RWPE2 (cell line): ENCODE measurements at regions not wholly inside any gene's neighbourhood (a gene's known extent, or its start where the extent isn't known, plus 50 kb on each side); places are given as distances from the start of the nearest gene placed in this dataset.

ENCODE experiments used
- ATAC-seq: fragments of 200-7000 bp; cut with Tn5 transposase; 3 replicates; pipeline ENCODE4 v1.9.1; 2021; ENCODE audit warnings: low read depth
- DNase-seq: peaks from one replicate; pipeline ENCODE4 v3.0.0-alpha.2; 2020; ENCODE audit warnings: low spot score
- H3K27ac ChIP-seq: fragments of 450-650 bp; 2 replicates; pipeline ENCODE4 v1.5.1; 2017; ENCODE audit warnings: mild to moderate bottlenecking; ENCODE audit not compliant: poor library complexity, severe bottlenecking
- H3K27me3 ChIP-seq: fragments of 250-450 bp; sonication (Bioruptor Pico); 2 replicates; pipeline ENCODE4 v1.5.1; 2021; ENCODE audit warnings: mild to moderate bottlenecking, moderate library complexity; ENCODE audit not compliant: insufficient read depth, poor library complexity, severe bottlenecking
- H3K36me3 ChIP-seq: fragments of 250-450 bp; sonication (Bioruptor Pico); 2 replicates; pipeline ENCODE4 v1.5.1; 2020; ENCODE audit warnings: low read depth, mild to moderate bottlenecking, moderate library complexity
- H3K4me1 ChIP-seq: fragments of 250-450 bp; sonication (Bioruptor Pico); 2 replicates; pipeline ENCODE4 v1.5.1; 2021; ENCODE audit warnings: mild to moderate bottlenecking, moderate library complexity; ENCODE audit not compliant: insufficient read depth, poor library complexity, severe bottlenecking
- H3K4me3 ChIP-seq: fragments of 250-450 bp; sonication (Bioruptor Pico); 2 replicates; pipeline ENCODE4 v1.5.1; 2021; ENCODE audit warnings: mild to moderate bottlenecking, moderate library complexity; ENCODE audit not compliant: severe bottlenecking
- H3K9me3 ChIP-seq: fragments of 250-450 bp; sonication (Bioruptor Pico); 2 replicates; pipeline ENCODE4 v1.5.1; 2021; ENCODE audit warnings: mild to moderate bottlenecking, moderate library complexity; ENCODE audit not compliant: severe bottlenecking
- TF ChIP-seq, protein P1 (sequence below): fragments of 450-650 bp; IDR thresholded peaks from one replicate; pipeline ENCODE4 v1.5.1; 2017; ENCODE audit warnings: mild to moderate bottlenecking, moderate library complexity; ENCODE audit not compliant: poor library complexity, severe bottlenecking

GRCh38 chr9:13001989-13002580, 227.3 kb downstream of the LURAP1L start:
- H3K36me3 ChIP-seq: no peaks in the 10 kb centered on the region
- no peaks in the 10 kb centered on the region for H3K27me3 ChIP-seq
- ATAC-seq (no peak; the same call in 2 of the 3 replicates), DNase-seq (no peak)
- TF ChIP-seq, protein P1, sequence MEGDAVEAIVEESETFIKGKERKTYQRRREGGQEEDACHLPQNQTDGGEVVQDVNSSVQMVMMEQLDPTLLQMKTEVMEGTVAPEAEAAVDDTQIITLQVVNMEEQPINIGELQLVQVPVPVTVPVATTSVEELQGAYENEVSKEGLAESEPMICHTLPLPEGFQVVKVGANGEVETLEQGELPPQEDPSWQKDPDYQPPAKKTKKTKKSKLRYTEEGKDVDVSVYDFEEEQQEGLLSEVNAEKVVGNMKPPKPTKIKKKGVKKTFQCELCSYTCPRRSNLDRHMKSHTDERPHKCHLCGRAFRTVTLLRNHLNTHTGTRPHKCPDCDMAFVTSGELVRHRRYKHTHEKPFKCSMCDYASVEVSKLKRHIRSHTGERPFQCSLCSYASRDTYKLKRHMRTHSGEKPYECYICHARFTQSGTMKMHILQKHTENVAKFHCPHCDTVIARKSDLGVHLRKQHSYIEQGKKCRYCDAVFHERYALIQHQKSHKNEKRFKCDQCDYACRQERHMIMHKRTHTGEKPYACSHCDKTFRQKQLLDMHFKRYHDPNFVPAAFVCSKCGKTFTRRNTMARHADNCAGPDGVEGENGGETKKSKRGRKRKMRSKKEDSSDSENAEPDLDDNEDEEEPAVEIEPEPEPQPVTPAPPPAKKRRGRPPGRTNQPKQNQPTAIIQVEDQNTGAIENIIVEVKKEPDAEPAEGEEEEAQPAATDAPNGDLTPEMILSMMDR: no peak
- no peaks in the 10 kb centered on the region for H3K9me3 ChIP-seq
- no peaks in the 10 kb centered on the region for H3K4me1 ChIP-seq
- H3K27ac ChIP-seq: no peak overlapping the region
- H3K4me3 ChIP-seq: no peak overlapping the region

DNA sequence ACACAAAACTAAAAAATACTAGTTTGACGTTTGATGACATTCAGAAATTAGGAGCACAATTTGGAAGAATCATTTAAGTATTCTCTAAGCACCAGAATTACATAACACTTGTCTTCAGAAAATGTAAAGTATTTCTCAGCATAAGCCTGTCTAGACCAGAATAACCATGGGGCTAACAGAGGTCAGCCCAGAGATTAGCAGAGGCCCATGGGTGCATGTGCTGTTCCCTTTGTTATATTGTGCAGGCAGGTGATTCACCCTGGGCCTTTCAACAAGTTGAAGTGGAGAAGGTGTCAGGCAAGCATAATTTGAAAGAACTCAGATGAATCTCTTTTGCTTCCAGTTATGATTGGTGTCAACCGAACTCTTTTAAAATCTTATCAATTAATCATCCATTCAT, 227.9 kb downstream of the LURAP1L start:
- no peak overlapping the region for H3K4me3 ChIP-seq
- H3K27me3 ChIP-seq: no peaks in the 10 kb centered on the region
- H3K4me1 ChIP-seq: no peaks in the 10 kb centered on the region
- ATAC-seq: no peak
- TF ChIP-seq, protein P1: no peak
- no peak overlapping the region for H3K27ac ChIP-seq
- no peaks in the 10 kb centered on the region for H3K36me3 ChIP-seq
- no peak for DNase-seq
- H3K9me3 ChIP-seq: no peaks in the 10 kb centered on the region

GRCh38 chr9:13009871-13010270, 235.1 kb downstream of the LURAP1L start:
- Histone ChIP-seq H3K27ac (no peak overlapping the region), H3K4me1 (no peaks in the 10 kb centered on the region), H3K9me3 (no peaks in the 10 kb centered on the region), H3K27me3 (no peaks in the 10 kb centered on the region), H3K4me3 (no peak overlapping the region), H3K36me3 (no peaks in the 10 kb centered on the region)
- ATAC-seq (no peak), DNase-seq (no peak)
- TF ChIP-seq, protein P1: no peak

DNA sequence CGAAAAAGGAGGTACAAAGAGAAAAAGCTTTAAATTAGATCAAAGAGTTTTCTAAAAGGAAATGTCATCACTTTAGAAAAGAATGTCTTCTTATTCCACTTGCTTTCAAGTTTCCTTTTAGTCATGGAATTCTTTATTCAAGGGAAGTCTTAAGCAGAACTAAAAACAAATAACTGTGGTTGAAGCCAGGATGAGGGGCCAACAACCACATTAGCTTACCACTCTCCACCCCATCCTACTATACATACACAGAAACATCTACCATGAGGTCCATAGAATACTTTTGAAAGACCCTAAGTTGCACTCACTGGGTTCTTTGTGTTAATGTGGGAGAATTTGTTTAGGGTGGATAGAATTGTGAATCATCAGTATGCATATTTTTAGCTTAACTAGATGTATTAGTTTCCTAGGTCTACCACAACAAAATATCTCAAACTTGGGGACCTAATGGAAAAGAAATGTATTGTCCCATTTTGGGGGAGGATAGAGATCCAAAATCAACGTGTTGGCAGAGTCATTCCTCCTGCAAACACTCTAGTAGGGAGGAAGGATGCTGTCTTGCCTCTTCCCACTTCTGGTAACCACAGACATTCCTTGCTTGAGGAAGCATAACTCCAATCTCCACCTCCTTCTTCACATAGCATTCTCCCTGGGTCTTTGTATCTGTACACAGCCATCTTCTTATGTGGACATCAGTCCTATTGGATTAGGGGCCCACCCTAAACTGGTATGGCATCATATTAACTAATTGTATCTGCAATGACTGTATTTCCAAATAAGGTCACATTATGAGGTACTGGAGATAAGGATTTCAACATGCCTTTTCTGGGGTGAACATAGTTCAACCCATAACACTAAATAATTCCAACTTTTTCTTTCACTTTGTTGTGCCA, 239.4 kb downstream of the LURAP1L start:
- Histone ChIP-seq H3K9me3 (no peaks in the 10 kb centered on the region), H3K27me3 (no peaks in the 10 kb centered on the region), H3K4me3 (no peak overlapping the region), H3K36me3 (no peaks in the 10 kb centered on the region), H3K4me1 (no peaks in the 10 kb centered on the region), H3K27ac (no peak overlapping the region)
- TF ChIP-seq, protein P1: no peak
- DNase-seq (no peak), ATAC-seq (no peak)

- Histone ChIP-seq H3K36me3 (no peaks in the 10 kb centered on the region), H3K9me3 (no peaks in the 10 kb centered on the region), H3K27me3 (no peaks in the 10 kb centered on the region), H3K4me1 (no peaks in the 10 kb centered on the region), H3K4me3 (no peak overlapping the region), H3K27ac (no peak overlapping the region)
- ATAC-seq (no peak), DNase-seq (no peak)
- TF ChIP-seq, protein P1: no peak
Measured at GRCh38 chr9:13017260-13017659, 242.4 kb downstream of the LURAP1L start.
